Glutamatergic neuron (in vitro differentiated cells): ENCODE measurements at regions not wholly inside any gene's neighbourhood (a gene's known extent, or its start where the extent isn't known, plus 50 kb on each side); places are given as distances from the start of the nearest gene placed in this dataset.
"Not testable (repeated sequence)": the region's sequence is repeated elsewhere in the genome, so short reads cannot be mapped to it uniquely, and the experiment has no call there.

Experiments used
- DNase-seq: peaks from one replicate; pipeline ENCODE4 v3.0.0; 2022
- H3K27ac Mint-ChIP-seq: one replicate; pipeline ENCODE4 v1.8.0; 2020; ENCODE audit warnings: mild to moderate bottlenecking, mixed read lengths, inconsistent platforms; ENCODE audit not compliant: unreplicated experiment
- H3K27me3 Mint-ChIP-seq: one replicate; pipeline ENCODE4 v1.8.0; 2020; ENCODE audit warnings: mild to moderate bottlenecking, moderate library complexity, mixed read lengths, inconsistent platforms; ENCODE audit not compliant: unreplicated experiment
- H3K36me3 Mint-ChIP-seq: one replicate; pipeline ENCODE4 v1.8.0; 2020; ENCODE audit warnings: mild to moderate bottlenecking, mixed read lengths, inconsistent platforms; ENCODE audit not compliant: unreplicated experiment
- H3K4me1 Mint-ChIP-seq: one replicate; pipeline ENCODE4 v1.8.0; 2020; ENCODE audit warnings: mild to moderate bottlenecking, low read depth, mixed read lengths, inconsistent platforms; ENCODE audit not compliant: unreplicated experiment
- H3K4me3 Mint-ChIP-seq: one replicate; pipeline ENCODE4 v1.8.0; 2020; ENCODE audit warnings: mild to moderate bottlenecking, mixed read lengths, inconsistent platforms; ENCODE audit not compliant: unreplicated experiment
- H3K9me3 Mint-ChIP-seq: one replicate; pipeline ENCODE4 v1.8.0; 2020; ENCODE audit warnings: mild to moderate bottlenecking, moderate library complexity, mixed read lengths, inconsistent platforms; ENCODE audit not compliant: unreplicated experiment
- CTCF ChIP-seq: fragments of 200-600 bp; sonication (generic); IDR thresholded peaks from one replicate; pipeline ENCODE4 v1.5.0; 2021; ENCODE audit not compliant: partially characterized antibody, unreplicated experiment

- Mint-ChIP-seq H3K4me3 (no peak overlapping the region), H3K36me3 (no peaks in the 10 kb centered on the region), H3K27ac (no peak overlapping the region), H3K9me3 (peaks cover 3% of the 10 kb centered on the region), H3K27me3 (peaks cover 7% of the 10 kb centered on the region), H3K4me1 (no peaks in the 10 kb centered on the region)
- DNase-seq = no peak
- no peak for TF ChIP-seq CTCF
Measured at GRCh38 chr18:76613053-76613754, 118.2 kb upstream of the ZNF516 start.

- not testable (repeated sequence) for H3K9me3 Mint-ChIP-seq, H3K27ac Mint-ChIP-seq, H3K36me3 Mint-ChIP-seq, H3K4me1 Mint-ChIP-seq, H3K27me3 Mint-ChIP-seq, H3K4me3 Mint-ChIP-seq, DNase-seq
Measured at GRCh38 chr18:76611750-76612045, 116.7 kb upstream of the ZNF516 start.

- Mint-ChIP-seq H3K36me3 (no peaks in the 10 kb centered on the region), H3K27ac (no peak overlapping the region), H3K4me1 (peaks cover 5% of the 10 kb centered on the region), H3K9me3 (peaks cover 3% of the 10 kb centered on the region), H3K27me3 (peaks cover 7% of the 10 kb centered on the region), H3K4me3 (no peak overlapping the region)
- DNase-seq = no peak
- TF ChIP-seq CTCF = no peak
Measured at GRCh38 chr18:76610933-76611749, 116.1 kb upstream of the ZNF516 start.

GRCh38 chr18:76610012-76610411 is 115.0 kb upstream of the ZNF516 start:
- no peak for DNase-seq
- no peak overlapping the region for H3K4me3 Mint-ChIP-seq
- no peaks in the 10 kb centered on the region for H3K36me3 Mint-ChIP-seq
- H3K27me3 Mint-ChIP-seq = peaks cover 7% of the 10 kb centered on the region
- peaks cover 5% of the 10 kb centered on the region for H3K4me1 Mint-ChIP-seq
- no peak overlapping the region for H3K27ac Mint-ChIP-seq
- no peaks in the 10 kb centered on the region for H3K9me3 Mint-ChIP-seq
- TF ChIP-seq CTCF = no peak

GRCh38 chr18:76605341-76605929 is 110.4 kb upstream of the ZNF516 start:
- TF ChIP-seq CTCF = no peak
- peaks cover 5% of the 10 kb centered on the region for H3K4me1 Mint-ChIP-seq
- no peak overlapping the region for H3K27ac Mint-ChIP-seq
- peaks cover 4% of the 10 kb centered on the region for H3K9me3 Mint-ChIP-seq
- no peak for DNase-seq
- H3K36me3 Mint-ChIP-seq = peaks cover 4% of the 10 kb centered on the region
- H3K27me3 Mint-ChIP-seq = peaks cover 2% of the 10 kb centered on the region
- H3K4me3 Mint-ChIP-seq = no peak overlapping the region
